ENCODE measurements at regions not wholly inside any gene's neighbourhood (a gene's known extent, or its start where the extent isn't known, plus 50 kb on each side); places are given as distances from the start of the nearest gene placed in this dataset.

DNA sequence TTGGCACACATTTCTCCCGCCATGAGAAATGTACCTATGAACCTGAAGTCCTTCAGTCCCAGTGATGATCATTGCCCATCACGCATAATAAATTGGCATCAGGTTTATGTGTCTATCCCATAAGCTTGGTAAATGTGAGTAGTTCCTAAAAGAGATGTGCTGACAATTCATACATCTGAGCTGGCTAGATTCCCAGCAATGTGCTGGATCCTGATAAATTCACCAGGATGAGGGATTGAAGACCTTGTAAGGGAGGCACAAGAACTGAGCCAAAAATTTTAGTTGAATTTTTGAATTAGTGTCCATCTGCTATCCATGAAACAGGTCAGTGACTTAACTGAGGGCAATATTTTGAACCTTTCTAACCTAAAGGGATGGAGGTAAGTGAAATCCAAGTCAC lies 267.9 kb upstream of the CITED2 start:
- TF ChIP-seq, protein P1, sequence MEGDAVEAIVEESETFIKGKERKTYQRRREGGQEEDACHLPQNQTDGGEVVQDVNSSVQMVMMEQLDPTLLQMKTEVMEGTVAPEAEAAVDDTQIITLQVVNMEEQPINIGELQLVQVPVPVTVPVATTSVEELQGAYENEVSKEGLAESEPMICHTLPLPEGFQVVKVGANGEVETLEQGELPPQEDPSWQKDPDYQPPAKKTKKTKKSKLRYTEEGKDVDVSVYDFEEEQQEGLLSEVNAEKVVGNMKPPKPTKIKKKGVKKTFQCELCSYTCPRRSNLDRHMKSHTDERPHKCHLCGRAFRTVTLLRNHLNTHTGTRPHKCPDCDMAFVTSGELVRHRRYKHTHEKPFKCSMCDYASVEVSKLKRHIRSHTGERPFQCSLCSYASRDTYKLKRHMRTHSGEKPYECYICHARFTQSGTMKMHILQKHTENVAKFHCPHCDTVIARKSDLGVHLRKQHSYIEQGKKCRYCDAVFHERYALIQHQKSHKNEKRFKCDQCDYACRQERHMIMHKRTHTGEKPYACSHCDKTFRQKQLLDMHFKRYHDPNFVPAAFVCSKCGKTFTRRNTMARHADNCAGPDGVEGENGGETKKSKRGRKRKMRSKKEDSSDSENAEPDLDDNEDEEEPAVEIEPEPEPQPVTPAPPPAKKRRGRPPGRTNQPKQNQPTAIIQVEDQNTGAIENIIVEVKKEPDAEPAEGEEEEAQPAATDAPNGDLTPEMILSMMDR (IDR thresholded peaks at IDR 0.05; ENCODE audit: borderline replicate concordance): no peak
- H3K9me3 ChIP-seq (replicated peaks): peaks cover 10% of the 10 kb centered on the region
- intact Hi-C loops (cut with micrococcal nuclease): no loop called here
- peaks cover 21% of the 10 kb centered on the region for H3K4me1 ChIP-seq
- no peaks in the 10 kb centered on the region for H3K27me3 ChIP-seq (ENCODE audit: low read depth)
- H3K36me3 ChIP-seq: no peaks in the 10 kb centered on the region
- DNase-seq: no peak
- H3K4me3 ChIP-seq: no peak overlapping the region
- H3K27ac ChIP-seq (replicated peaks): no peak overlapping the region

DNA sequence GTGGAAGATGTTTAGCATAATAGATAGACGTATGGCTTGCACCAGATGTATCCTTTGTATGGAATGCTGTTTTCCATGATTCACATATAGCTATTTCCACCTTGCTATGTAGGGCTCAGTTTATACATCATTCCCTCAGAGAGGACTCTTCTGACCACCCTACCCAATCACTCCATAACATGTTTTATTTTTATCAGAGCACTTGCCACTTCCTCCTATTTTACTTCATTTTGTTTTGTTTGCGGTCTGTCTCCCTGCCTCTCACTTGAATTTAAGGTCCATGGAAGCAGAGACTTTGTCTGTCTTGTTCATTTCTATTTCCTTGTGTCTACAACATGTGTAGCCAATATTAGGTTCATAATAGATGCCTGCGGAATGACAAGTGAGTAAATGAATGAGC lies 266.9 kb upstream of the CITED2 start:
- DNase-seq: no peak
- no peak overlapping the region for H3K27ac ChIP-seq (replicated peaks)
- intact Hi-C loops (cut with micrococcal nuclease): no loop called here
- TF ChIP-seq, protein P1 (IDR thresholded peaks at IDR 0.05; ENCODE audit: borderline replicate concordance): no peak
- no peaks in the 10 kb centered on the region for H3K36me3 ChIP-seq
- no peaks in the 10 kb centered on the region for H3K27me3 ChIP-seq (ENCODE audit: low read depth)
- peaks cover 2% of the 10 kb centered on the region for H3K9me3 ChIP-seq (replicated peaks)
- no peak overlapping the region for H3K4me3 ChIP-seq
- peaks cover 21% of the 10 kb centered on the region for H3K4me1 ChIP-seq

DNA sequence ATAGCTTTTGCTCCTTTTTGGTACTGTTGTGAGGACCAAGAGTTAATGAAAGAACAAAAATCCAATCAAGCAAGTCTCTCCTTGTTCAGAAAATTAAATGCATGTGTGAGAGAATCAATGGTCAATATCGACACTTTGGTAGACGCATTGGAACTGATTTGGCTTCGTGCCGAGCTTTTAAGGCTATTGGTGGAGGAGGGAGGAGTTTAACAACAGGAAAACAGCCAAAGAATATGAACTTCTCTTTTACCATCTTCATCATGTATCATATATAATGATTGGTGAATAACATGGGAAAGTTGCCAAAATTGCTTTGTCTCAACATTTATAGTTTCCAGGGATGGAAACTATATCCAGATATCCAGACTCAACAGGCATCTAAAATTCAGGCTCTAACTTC lies 266.5 kb upstream of the CITED2 start:
- H3K27ac ChIP-seq (replicated peaks): no peak overlapping the region
- H3K9me3 ChIP-seq (replicated peaks): no peaks in the 10 kb centered on the region
- no peaks in the 10 kb centered on the region for H3K36me3 ChIP-seq
- intact Hi-C loops (cut with micrococcal nuclease): no loop called here
- no peak overlapping the region for H3K4me3 ChIP-seq
- H3K27me3 ChIP-seq (ENCODE audit: low read depth): no peaks in the 10 kb centered on the region
- no peak for DNase-seq
- H3K4me1 ChIP-seq: peaks cover 21% of the 10 kb centered on the region
- TF ChIP-seq, protein P1 (IDR thresholded peaks at IDR 0.05; ENCODE audit: borderline replicate concordance): no peak

DNA sequence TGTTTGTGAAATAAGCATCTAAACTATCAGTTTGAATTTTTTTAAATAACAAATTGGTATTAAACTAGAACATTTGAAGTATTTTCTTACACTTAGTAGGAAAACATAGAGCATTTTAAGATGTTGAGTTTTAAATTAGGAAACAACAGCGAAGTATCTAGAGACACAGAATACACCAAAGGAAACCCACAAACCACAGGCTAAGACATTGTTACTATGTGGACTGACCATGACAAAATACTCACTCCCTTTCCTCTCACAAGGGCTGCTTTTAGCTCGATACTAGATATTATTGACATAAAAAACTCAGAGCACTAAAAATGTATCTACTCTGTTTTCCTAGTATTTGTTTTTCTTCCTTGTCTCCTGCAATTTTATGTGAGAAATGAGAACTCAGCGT lies 266.0 kb upstream of the CITED2 start:
- Histone ChIP-seq H3K36me3 (no peaks in the 10 kb centered on the region), H3K27ac (replicated peaks) (no peak overlapping the region), H3K9me3 (replicated peaks) (no peaks in the 10 kb centered on the region), H3K4me3 (no peak overlapping the region), H3K4me1 (peaks cover 19% of the 10 kb centered on the region), H3K27me3 (ENCODE audit: low read depth) (no peaks in the 10 kb centered on the region)
- DNase-seq: no peak
- intact Hi-C loops (cut with micrococcal nuclease): no loop called here
- TF ChIP-seq, protein P1 (IDR thresholded peaks at IDR 0.05; ENCODE audit: borderline replicate concordance): no peak

DNA sequence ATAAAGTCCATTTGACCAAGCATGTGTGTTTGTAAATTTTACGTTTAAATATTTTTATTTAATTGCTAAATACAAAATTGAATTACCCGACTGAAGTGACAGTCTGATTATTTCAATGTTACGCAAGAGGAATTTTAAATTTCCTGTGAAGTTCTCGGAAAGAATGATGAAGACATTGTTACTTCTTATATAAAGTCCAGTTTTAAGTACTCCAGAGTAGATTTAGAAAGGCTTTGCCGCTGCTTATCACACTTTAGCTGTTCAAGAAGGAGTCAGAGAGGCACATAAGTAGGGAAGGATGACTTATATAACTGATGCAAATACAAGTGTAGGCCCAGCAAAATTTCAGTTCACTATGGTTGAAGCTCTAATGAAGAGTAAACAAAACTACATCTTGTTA lies 265.1 kb upstream of the CITED2 start:
- intact Hi-C loops (cut with micrococcal nuclease): no loop called here
- TF ChIP-seq, protein P1 (IDR thresholded peaks at IDR 0.05; ENCODE audit: borderline replicate concordance): no peak
- no peak overlapping the region for H3K27ac ChIP-seq (replicated peaks)

More for the DNA sequence above, 265.1 kb upstream of the CITED2 start:
- H3K36me3 ChIP-seq: no peaks in the 10 kb centered on the region
- peaks cover 10% of the 10 kb centered on the region for H3K4me1 ChIP-seq
- no peak for DNase-seq
- H3K27me3 ChIP-seq (ENCODE audit: low read depth): no peaks in the 10 kb centered on the region
- no peak overlapping the region for H3K4me3 ChIP-seq
- H3K9me3 ChIP-seq (replicated peaks): no peaks in the 10 kb centered on the region
